Thoracic aorta (tissue), 2 donors: ENCODE measurements at regions not wholly inside any gene's neighbourhood (a gene's known extent, or its start where the extent isn't known, plus 50 kb on each side); places are given as distances from the start of the nearest gene placed in this dataset.

Source experiments
- ATAC-seq: fragments of 150-250 bp; one replicate; pipeline ENCODE4 v1.8.0; 2017; ENCODE audit warnings: low read depth; ENCODE audit not compliant: insufficient number of reproducible peaks, low FRiP score
- DNase-seq: peaks from one replicate; pipeline ENCODE4 v3.0.0-alpha.2; 2020; ENCODE audit warnings: low spot score
- H3K27ac ChIP-seq, 2 donors: fragments of 200-600 bp; sonication (generic); 1 replicate in 1 of 2; 2 replicates in 1 of 2; pipeline ENCODE4 v1.5.1; 2016; ENCODE audit warnings: mild to moderate bottlenecking in 2 of 2, moderate library complexity in 2 of 2
- H3K27me3 ChIP-seq: fragments of 200-600 bp; sonication (generic); replicated peaks from 2 replicates; pipeline ENCODE4 v1.6.0; 2016; ENCODE audit warnings: mild to moderate bottlenecking; ENCODE audit not compliant: insufficient read depth
- H3K36me3 ChIP-seq: fragments of 200-600 bp; sonication (generic); one replicate; pipeline ENCODE4 v1.5.1; 2016
- H3K4me1 ChIP-seq, 2 donors: fragments of 200-600 bp; sonication (generic); 1 replicate in 1 of 2; 2 replicates in 1 of 2; pipeline versions ENCODE4 v1.5.1 to v1.6.0; 2016; ENCODE audit warnings: low read depth in 2 of 2, mild to moderate bottlenecking in 1 of 2; ENCODE audit not compliant: control insufficient read depth in 1 of 2
- H3K4me3 ChIP-seq: fragments of 200-600 bp; sonication (generic); 2 replicates; pipeline ENCODE4 v1.5.1; 2016; ENCODE audit warnings: mild to moderate bottlenecking
- H3K9me3 ChIP-seq: fragments of 200-600 bp; sonication (generic); 2 replicates; pipeline ENCODE4 v1.5.1; 2016
- CTCF ChIP-seq: fragments of 200-600 bp; sonication (generic); IDR thresholded peaks from one replicate; pipeline ENCODE4 v1.5.1; 2019; ENCODE audit warnings: antibody characterized with exemption

GRCh38 chr6:121600389-121601168 is 165.1 kb downstream of the GJA1 start:
- DNase-seq: no peak
- ATAC-seq: no peak
- no peak for TF ChIP-seq CTCF
- Histone ChIP-seq H3K4me3 (no peak overlapping the region), H3K36me3 (no peaks in the 10 kb centered on the region), H3K27me3 (no peaks in the 10 kb centered on the region), H3K9me3 (no peaks in the 10 kb centered on the region), H3K4me1 (no peaks in the 10 kb centered on the region), H3K27ac (no peak overlapping the region)

- Histone ChIP-seq H3K27me3 (no peaks in the 10 kb centered on the region), H3K4me1 (no peaks in the 10 kb centered on the region), H3K9me3 (no peaks in the 10 kb centered on the region), H3K36me3 (no peaks in the 10 kb centered on the region), H3K4me3 (no peak overlapping the region), H3K27ac (no peak overlapping the region)
- no peak for TF ChIP-seq CTCF
- ATAC-seq (no peak), DNase-seq (no peak)
These were observed 168.0 kb downstream of the GJA1 start for GRCh38 chr6:121603486-121603885.

- H3K27ac ChIP-seq: no peak overlapping the region
- no peak for ATAC-seq
These were observed 172.3 kb downstream of the GJA1 start for GRCh38 chr6:121607721-121608120.

GRCh38 chr6:121608270-121608669 is 172.8 kb downstream of the GJA1 start:
- no peak for DNase-seq
- no peak overlapping the region for H3K4me3 ChIP-seq
- H3K27me3 ChIP-seq: no peaks in the 10 kb centered on the region
- no peak for ATAC-seq
- no peak for TF ChIP-seq CTCF
- H3K27ac ChIP-seq: no peak overlapping the region
- no peaks in the 10 kb centered on the region for H3K36me3 ChIP-seq
- H3K9me3 ChIP-seq: no peaks in the 10 kb centered on the region
- H3K4me1 ChIP-seq: peaks cover 0 to 2% of the 10 kb centered on the region in 2 donors

More at GRCh38 chr6:121607721-121608120, 172.3 kb downstream of the GJA1 start:
- Histone ChIP-seq H3K36me3 (no peaks in the 10 kb centered on the region), H3K9me3 (no peaks in the 10 kb centered on the region), H3K27me3 (no peaks in the 10 kb centered on the region), H3K4me3 (no peak overlapping the region), H3K4me1 (peaks cover 0 to 2% of the 10 kb centered on the region in 2 donors)
- no peak for DNase-seq
- no peak for TF ChIP-seq CTCF

- no peak overlapping the region for H3K4me3 ChIP-seq
- no peak overlapping the region for H3K27ac ChIP-seq
- peaks cover 2 to 4% of the 10 kb centered on the region in 2 donors for H3K4me1 ChIP-seq
- no peaks in the 10 kb centered on the region for H3K27me3 ChIP-seq
- no peaks in the 10 kb centered on the region for H3K9me3 ChIP-seq
- TF ChIP-seq CTCF: no peak
- DNase-seq: no peak
- no peaks in the 10 kb centered on the region for H3K36me3 ChIP-seq
- no peak for ATAC-seq
These were observed 173.8 kb downstream of the GJA1 start for GRCh38 chr6:121609281-121609680.
